GM04503 (cell line): ENCODE measurements at regions not wholly inside any gene's neighbourhood (a gene's known extent, or its start where the extent isn't known, plus 50 kb on each side); places are given as distances from the start of the nearest gene placed in this dataset.

Source experiments
- DNase-seq: peaks from one replicate; pipeline ENCODE4 v3.0.0-alpha.2; 2012; ENCODE audit warnings: low read depth

DNA sequence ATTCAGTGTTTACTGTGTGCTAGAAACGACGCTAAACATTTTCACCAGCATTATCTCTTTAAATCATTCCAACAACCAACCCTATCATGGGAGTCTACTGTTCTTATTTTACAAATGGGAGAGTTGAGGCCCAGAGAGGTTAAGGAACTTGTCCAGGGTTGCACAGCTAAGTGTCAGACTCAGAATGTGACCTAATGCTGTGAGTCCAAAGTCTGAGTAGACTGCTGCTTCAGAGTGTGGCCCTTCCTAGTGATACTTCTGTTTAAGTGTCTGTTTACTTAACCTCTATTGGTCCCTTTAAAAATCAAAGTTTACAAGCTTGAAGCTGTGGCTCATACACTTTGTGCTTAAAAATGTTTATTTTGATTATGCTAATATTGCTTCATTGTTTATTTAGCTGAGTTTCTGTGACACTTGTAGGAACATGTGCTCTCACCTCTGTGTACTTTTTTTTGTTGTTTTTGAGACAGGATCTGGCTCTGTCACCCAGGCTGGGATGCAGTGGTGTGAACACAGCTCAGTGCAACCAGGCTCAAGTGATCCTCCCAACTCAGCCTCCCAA lies 84.4 kb upstream of the SYPL1 start:
- no peak for DNase-seq

DNA sequence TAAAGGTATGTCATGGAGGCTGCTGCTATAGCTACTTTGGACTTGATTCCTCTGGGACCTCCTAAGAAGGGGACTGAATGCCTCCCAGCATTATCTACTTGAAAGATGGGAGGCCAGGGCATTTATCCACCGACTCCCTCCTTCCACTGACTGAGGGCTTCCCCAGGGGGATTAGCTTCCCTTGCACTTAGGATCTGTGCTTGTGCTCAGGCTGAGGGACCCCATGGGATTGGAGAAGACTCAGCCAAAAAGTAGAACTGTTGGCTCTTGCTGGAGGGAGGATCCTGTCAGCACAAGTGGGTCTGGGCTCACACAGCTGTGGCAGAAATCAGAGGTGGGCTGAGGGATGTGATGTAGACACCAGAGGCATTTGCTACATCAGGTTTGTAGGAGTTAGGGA lies 81.5 kb upstream of the SYPL1 start:
- no peak for DNase-seq

DNA sequence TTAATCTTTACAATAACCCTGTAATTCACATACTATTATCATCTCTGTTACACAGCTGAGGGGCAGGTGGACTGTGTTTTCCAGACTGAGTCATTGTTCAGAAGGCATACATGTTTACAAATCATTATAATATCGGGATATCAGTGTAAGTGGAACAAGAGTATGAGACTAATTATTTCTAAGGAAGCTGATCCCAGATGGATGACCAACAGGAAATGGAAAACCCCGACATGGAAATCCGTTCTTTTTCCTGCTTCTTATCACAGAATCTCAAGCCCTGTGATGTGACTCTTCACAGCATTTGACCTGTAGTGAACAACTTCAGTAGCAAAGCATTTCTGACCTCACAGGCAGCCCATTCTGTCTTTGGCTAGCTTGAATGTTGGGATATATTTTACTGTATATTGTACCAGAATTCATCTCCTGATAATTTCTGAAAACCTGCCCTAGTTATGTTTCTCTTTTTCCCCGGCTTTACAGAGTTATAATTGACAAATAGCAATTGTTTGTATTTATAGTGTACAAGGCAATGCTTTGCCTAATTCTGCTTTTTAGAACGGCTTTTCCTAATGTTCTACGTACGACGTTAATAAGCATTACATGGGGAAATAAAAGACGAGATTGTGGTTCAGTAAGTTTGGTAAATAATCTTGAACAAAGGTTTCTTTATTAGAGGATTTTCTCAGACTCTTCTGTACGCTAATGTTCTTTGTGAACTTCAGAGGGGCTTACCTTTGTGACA lies 78.6 kb upstream of the SYPL1 start:
- DNase-seq: no peak

DNA sequence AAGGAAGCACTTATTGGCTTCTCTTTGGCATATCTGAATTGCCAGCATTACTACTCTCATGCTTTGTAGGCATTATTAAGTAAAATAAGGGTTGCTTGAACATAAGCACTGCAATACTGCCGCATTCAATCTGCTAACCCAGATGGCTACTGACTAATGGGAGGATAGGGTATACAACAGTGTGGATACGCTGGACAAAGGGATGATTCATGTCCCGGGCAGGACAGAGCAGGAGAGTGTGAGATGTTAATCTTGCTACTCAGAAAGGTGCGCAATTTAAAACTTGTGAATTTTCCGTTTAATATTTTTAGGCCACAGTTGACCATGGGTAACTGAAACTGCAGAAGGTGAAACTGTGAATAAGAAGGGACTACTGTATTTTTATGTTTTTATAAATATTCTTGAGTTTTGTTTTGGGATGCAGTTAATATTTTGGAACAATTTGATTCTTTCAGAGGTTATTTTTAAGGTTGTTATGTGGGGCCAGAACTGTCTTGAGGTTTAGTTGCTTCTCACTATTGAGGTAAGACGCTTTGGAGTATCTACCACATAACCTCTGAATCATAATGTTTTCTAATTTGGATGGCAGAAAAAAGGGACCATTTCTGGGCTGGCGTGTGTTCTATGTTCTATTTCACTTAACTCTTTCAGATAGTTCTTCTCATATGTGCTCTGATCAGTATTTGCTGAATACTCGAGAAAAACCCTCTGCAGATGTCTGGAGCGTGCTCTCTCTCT lies 75.7 kb upstream of the SYPL1 start:
- DNase-seq: no peak

DNA sequence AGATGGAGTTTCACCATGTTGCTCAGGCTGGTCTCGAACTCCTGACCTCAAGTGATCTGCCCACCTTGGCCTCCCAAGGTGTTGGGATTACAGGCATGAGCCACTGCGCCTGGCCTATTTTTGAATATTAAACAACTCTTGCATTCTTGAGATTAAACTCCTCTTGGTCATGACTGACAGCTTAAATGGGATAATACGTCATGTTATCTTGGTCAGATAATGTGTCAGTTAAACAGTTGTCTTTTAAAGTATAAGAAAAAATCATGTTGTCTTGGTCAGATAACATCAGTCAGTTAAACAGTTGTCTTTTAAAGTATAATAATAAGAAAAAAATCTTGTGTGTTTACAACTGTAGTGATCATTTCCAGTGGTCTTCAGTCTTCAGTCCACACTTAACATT lies 73.6 kb upstream of the SYPL1 start:
- no peak for DNase-seq

DNA sequence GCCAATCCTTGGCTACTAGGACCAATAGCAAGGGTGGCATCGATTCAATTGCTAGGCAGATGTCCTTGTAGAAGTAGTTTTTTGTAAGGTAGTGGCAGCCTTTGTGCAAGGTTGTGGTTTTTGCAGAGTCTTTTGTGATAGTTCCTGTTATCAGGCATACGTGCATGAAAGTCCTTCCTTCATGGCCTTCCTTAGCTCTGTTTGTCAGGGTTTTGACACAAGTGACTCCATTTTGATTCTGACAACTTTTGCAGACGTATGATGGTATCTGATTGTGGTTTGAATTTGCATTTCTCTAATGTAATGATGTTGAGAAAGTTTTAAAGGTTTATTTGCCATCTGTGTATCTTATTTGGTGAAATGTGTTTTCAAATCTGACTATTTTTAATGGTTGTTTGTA lies 71.8 kb upstream of the SYPL1 start:
- DNase-seq: no peak

DNA sequence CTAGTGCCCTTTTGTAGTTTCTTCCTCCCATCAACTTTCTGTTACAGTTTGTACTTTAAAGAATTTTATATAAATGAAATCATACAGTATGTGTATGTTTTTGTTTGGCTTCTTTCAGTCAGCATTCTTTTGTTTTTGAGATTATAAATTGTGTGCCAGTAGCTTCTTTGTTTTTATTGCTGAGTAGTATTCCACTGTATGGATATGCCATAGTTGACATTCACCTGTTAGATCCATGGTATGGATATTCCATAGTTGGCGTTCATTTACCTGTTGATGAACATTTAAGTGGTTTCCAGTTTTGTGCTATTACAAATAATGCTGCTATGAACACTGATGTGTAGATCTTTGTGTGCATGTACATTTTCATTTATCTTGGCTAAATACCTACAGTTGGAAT lies 70.8 kb upstream of the SYPL1 start:
- DNase-seq: no peak

DNA sequence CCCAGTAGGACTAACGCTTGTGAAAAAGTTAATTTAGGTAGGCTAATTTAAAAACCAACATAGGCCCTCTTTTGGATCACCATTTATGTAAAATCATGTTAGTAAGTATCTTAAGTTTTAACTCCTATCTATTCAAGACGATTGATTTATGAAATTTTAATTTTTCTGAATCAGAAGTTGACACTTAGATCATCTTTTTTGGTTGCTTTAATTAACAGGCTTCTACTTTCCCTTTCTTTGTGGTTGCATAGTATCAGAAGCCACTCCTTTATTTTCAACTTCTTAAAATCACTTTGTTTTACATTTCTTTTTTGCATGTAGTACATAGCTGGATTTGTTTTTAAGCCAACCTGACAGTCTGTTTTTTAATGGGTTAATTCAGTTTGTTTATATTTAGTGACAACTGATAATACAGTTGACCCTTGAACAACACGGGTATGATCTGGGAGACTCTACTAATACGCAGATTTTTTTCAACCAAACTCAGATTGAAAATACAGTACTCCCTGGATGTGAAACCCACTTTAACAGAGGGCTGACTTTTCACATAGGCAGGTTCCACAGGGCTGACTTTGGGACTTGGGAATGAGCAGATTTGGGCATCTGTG lies 69.7 kb upstream of the SYPL1 start:
- no peak for DNase-seq

DNA sequence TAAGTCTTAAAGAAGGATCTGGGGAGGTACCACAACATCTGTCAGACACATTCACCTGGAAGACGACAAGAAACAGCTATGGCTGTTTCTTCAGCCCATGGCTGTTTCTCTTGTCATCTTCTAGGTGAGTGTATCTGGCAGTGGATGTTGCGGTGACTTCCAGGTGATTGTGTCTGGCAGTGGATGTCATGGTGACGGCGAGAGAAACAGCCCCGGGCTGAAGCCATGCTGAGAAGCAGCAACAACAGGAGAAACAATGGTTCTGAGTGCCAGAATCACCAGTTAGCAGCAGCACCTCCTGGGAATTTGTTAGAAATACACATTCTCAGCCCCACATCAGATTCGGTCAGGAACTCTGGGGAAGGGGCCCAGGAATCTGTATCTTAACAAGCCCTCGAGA lies 68.6 kb upstream of the SYPL1 start:
- no peak for DNase-seq

DNA sequence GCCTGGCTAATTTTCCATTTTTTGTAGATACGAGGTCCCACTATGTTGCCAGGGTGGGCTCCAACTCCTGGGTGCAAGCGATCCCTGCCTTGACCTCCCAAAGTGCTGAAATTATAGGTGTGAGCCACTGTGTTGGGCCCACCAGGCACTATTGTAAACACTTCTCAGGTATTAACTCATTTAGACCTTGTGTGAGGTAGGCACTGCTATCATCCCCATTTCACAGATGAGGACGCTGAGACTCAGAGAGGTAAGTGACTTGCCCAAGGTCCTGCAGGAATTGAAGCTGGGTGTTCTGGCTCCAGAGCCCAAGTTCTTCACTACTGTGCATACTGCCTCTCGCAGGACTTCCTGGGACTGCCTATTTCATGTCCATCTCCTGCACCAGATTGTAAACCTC lies 67.1 kb upstream of the SYPL1 start:
- DNase-seq: no peak

DNA sequence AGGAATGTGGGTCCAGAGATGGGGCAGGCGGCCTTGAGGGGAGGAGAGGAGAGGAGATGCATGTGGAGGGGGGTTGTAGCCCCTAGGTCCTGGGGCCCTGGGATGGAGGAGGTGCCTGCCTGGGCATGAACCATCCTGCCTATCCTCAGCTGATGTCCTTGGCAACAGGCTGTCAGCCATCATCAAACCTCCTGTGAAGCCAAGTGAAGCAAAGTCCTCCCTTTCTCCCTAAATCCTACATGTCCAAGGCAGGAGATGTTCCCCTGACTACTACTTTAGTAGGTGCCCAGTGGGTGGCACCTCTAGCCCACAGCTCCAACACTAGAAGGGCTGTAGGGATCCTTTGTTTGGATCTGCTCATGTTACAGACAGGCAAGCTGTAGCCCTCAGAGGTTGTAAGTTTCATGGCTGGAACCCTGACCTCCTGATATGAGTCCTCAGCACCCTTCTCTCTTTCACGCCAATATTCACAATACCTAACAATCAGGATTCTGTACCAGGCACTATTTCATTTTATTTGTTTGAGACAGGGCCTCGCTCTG lies 66.6 kb upstream of the SYPL1 start:
- peak; percentile 11 for DNase-seq

DNA sequence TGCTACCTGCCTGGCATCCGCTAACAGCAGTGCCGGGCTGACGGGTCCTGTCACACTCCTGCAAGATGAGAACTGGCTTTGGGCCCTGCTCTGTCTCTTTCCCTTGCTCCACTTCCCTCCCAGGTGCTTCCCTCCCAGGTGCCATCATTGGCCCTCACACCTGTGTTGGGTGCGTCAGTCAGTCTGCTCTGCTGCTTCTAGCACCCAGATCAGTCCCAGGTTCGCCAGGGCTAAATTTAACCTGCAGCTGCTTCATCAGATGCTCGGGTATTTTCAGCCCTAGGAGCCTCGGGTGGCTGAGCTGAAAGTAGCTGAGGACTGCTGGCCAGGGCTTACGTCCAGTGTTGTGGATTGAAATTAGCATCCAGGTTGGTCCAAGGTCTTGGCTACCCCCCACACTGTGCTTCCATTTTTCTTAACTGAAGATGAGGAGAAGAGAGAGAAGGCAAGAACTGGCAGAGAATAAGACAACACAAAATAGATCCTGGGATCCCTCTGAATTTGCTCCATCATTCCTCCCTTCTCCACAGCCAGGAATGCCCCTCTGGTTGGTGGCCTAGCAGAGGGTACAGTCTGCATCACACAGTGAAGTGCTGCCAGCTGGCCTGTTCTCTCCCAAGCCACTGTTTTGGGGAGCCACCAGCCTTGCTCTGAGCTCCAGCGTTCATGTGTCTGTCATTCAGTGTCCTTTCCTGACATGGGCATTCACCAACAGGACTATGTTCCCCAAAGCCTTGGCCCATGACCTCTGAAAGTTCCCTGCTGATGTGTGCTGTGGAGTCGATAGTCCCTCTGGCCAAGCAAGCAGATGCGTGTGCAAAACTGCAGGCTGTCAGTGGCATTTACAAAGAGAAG lies 65.9 kb upstream of the SYPL1 start:
- DNase-seq: no peak

DNA sequence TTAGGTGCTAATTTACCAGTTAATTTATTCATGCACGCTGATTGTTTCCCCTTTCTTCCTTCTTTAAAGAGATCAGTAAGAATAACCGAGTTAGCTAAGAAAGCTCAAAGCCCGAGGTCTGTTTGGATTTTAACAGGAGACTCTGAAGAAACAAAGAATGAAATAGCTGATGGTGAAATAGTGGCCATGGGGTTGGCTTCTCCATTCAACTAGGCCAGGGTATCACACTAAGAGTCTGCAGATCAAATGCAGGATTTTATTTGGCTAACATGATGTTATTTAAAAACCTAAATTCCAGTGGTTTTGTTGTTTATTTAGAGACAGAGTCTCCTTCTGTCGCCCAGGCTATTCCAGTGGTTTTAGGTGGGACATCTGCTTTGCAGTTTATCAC lies 65.2 kb upstream of the SYPL1 start:
- DNase-seq: no peak

DNA sequence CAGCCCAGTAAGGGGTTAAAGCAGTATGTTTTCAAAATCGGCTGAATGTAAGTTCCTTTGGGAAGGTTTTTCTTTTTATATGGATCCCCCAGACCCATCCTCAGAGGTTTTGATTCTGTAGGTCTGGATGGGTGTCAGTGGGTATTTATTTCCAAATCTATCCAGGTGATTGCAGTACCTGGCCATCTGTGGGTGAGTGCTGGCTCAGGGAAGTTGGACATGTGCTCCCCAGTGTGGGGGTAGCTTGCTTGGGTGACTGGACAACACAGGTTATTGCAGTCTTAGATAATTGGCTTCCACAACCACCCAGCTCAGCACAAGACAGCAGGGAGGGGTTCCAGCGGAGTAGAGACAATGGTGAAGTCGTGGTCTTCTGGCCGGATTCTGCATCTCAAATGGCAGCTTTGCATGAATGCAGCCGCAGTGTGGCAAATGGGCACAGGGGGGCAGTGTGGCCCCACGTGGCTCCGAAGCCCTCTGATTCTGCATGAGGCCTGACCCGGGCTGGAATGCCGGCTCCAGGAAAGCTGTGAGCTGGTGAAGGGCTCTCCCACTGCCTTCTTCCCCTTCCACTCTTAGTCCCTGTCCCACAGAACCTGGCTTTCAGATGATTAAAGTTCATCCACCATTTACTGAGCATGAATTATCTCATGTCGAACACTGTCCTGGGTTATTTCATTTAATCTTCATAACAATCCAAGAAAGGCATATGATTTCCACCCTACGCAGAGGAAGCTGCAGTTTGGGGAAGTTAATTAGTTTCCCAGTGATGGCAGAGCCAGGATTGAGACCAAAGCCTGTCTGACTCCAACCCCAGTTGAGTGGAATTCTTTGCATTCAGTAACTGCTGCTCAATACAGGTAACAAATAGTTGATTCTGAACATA lies 64.5 kb upstream of the SYPL1 start:
- DNase-seq: peak; percentile 10

DNA sequence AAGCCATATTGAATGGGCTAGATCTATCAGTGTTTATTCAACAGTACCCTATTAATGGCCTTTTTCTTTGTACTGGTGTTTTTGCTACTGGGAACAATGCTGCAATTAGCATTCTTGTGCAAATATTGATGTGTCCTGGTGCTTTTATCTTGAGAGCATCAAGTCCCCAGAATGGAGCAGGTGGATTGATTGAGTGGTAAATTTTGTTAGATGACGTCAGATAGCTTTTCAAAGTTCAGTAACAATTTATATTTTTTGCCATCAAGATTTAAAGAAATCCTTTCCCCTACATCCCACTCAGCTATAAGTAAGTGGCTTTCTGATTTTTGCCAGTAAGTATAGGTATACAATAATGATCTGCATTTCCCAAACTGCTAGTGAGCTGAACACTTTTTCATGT lies 63.4 kb upstream of the SYPL1 start:
- DNase-seq: no peak

DNA sequence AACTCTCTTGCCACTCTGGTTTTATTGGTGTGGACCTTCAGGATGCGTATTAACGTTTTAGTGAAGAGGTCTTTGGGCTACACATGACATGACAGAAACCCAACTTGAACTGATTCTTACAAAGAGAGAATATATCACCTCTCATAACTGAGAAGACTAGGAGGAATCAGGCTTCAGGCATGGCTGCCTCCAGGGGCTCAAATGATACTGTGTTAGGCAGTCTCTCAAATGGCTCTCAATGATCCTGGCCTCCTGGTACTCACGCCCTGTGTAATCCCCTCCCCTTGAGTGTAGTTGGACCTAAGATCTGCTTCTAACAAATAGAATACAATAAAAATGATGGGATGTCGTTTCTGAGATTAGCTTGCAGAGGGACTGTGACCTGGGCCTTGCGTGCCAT lies 58.5 kb upstream of the SYPL1 start:
- no peak for DNase-seq

DNA sequence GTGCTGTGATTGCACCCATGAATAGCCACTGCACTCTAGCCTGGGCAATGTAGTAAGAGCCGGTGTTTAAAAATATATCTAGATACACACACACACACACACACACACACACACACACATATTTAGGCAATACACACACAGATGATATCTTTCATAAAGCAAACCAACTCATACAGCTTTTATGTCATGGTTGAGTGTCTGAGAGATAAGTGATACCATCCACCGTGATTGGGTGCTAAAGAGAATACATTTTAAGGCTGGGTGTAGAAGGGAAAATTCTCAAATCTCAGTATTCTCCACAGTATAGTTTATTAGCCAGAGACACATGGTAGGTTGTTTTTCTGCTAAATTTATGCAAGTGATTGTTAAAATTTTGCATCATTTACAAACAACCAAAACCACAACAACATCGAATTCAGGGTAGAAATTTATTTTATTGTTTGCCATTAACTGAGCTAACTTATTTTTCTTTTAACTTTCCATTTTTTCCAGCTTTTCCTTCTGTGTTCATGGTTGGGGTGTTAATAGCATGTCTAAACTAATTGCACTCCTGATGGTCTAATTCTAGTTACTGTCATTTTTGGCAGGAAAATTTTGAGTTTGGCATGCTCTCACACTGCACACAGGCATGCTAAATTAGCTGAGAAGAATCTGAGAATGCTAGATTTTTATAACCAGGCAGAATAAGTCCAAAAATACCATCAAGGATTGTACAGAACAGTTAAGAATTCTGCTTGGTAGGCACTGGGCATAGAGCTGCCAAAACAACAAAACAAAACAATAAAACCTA lies 57.9 kb upstream of the SYPL1 start:
- peak; percentile 5 for DNase-seq

DNA sequence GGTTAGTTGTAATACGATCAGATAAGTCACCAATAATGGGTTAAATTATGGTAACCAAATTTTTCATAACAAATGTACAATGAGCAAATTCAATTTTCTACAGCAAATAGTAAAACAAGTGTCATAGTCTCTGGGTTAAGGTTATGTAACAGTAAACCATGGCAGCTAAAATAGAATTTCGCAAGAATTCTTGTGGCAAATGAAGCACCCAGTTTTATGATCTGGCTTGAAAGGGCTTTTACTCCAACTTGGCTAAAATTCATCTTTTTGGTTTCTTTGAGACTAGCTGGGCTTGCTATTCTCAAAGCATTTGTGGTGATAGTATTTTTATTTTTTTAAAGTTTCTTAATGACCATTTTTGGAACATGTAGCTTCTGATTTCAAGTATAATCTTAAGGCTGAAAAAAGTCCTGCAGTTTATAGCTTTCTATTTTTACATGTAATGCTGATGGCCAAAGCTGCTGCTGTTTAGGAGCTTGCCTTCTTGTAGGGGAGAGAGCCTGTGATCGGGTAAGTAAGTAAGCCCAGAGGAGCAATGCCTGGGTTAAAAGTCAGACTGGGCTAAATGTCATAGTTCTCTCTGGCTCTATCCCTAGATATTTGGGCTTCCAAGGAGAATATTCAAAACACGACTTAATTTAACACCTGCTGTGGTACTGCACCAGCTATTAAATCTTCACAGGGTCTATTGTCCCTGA lies 55.5 kb upstream of the SYPL1 start:
- peak; percentile 63 for DNase-seq

DNA sequence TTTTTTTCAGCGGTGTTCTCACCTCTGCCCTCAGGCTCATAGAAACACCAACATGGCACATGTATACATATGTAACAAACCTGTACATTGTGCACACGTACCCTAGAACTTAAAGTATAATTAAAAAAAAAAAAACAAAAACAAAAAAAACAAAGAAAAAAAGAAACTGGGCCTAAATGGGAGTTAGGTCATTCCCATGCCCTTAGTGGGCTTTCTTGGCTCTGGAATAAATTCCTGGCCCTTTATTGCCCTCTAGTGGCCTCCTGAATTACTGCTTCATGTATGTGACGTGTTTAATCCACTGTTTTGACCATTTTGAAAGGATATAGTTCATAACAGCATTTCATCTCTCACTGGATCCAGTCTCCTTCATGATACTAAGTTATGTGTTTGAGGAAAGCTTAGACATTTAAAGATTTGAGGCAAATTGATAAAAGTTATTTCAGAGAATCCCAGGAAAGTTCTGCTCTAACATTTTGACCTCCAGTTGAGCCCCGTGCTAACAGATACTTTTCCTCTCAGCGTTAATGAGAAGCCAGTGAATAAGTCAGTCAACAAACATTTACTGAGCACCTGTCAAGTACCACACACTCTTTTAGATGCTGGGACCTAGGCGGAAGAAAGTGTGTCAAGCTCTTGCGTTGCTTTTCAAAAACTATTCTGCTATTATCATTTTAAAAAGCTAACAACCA lies 54.7 kb upstream of the SYPL1 start:
- peak; percentile 22 for DNase-seq
